ENCODE measurements at regions not wholly inside any gene's neighbourhood (a gene's known extent, or its start where the extent isn't known, plus 50 kb on each side); places are given as distances from the start of the nearest gene placed in this dataset.
A peak's percentile ranks its signal among the peaks of the same experiment; 100 is the strongest.

DNA sequence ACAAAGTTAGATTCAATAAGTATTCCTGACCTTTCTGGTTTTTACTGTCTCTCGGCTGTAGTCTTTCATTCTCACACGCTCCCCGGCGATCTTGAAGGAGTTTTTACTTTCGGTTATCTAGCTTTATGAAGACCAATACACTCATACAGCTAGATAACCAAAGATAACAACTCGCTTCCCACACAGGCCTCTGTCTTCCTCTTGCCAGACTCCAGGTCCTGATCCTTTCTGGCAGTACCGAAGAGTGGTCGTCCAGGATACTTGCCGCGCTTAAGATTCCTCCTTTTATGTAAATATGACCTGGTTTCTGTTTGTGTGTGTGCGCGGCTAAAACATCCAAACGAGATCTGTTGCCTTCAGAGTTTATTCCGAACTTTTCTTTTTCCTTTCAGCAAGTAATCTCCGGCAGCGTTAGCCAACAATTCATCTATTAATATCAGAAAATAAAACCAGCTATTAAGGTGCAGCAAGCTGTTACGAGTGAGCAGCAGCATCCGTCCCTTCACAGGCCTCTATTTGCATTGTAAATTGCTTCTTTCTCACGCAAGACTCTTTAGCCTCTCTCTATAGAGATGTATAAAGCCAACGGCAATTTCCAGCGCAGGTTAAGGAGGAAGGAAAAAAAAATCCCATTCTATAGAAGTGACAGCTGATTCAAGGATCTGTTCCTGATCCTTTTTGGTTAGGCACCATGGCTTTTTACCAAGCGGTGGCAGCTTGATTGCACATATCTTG lies 216.1 kb downstream of the MEF2C start:
- Histone ChIP-seq H3K4me3 (ENCODE audit: low read depth, low read length) (peak overlapping the region; percentile 49), H3K27me3 (replicated peaks) (peaks cover 93% of the 10 kb centered on the region), H3K36me3 (replicated peaks) (no peaks in the 10 kb centered on the region), H3K27ac (no peak overlapping the region)
- DNase-seq: no peak
- TF ChIP-seq, protein P1, sequence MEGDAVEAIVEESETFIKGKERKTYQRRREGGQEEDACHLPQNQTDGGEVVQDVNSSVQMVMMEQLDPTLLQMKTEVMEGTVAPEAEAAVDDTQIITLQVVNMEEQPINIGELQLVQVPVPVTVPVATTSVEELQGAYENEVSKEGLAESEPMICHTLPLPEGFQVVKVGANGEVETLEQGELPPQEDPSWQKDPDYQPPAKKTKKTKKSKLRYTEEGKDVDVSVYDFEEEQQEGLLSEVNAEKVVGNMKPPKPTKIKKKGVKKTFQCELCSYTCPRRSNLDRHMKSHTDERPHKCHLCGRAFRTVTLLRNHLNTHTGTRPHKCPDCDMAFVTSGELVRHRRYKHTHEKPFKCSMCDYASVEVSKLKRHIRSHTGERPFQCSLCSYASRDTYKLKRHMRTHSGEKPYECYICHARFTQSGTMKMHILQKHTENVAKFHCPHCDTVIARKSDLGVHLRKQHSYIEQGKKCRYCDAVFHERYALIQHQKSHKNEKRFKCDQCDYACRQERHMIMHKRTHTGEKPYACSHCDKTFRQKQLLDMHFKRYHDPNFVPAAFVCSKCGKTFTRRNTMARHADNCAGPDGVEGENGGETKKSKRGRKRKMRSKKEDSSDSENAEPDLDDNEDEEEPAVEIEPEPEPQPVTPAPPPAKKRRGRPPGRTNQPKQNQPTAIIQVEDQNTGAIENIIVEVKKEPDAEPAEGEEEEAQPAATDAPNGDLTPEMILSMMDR (IDR thresholded peaks at IDR 0.05; ENCODE audit: low read depth, low read length, missing control alignments): no peak
- in situ Hi-C loops (cut with HindIII; ENCODE audit: low pct_ligation_motif_present, low sequenced_read_pairs): no loop called here

DNA sequence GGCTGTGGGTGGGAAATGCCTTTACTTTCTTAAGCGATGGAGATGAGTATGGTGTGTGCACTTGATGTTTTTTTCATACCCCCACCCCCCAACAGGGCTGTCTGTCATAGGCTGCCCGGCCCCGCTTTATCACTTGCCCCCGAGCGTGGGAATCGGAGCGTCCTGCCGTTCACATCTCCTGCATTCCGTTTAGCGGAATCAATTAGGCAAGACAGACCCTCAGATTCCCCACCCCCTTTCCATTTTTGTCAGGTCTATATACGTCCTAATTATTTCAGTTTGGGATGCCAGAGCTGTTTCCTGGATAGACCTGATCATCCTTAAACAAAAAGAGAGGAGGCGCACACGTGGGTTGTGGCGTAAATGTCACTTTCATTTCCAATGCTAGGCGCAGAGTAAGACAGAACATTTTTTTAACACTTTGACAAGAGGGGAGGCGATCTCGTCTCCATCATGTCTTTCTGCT lies 217.2 kb downstream of the MEF2C start:
- TF ChIP-seq, protein P1 (IDR thresholded peaks at IDR 0.05; ENCODE audit: low read depth, low read length, missing control alignments): no peak
- no peaks in the 10 kb centered on the region for H3K36me3 ChIP-seq (replicated peaks)
- no peak overlapping the region for H3K27ac ChIP-seq
- H3K4me3 ChIP-seq (ENCODE audit: low read depth, low read length): peak overlapping the region; percentile 49
- DNase-seq: no peak
- H3K27me3 ChIP-seq (replicated peaks): peaks cover 91% of the 10 kb centered on the region
- in situ Hi-C loops (cut with HindIII; ENCODE audit: low pct_ligation_motif_present, low sequenced_read_pairs): no loop called here

DNA sequence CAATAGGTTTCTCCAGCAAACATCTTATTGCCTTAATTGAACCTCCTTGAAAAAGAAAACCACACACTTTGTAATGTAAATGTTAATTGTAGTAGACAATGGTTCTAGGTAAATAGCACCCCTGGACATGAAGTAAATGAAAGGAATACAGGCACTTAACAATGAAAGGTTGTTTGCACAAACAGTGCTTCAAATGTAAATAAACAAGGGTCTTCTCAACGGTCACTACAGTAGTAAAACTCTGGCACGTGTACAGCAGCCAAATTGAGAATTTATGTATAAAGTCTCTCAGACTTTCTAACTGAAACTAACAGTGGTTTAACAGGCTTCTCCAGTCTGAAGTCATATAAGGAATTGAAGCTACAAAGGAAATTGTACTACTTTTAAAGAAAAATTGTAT lies 218.3 kb downstream of the MEF2C start:
- Histone ChIP-seq H3K36me3 (replicated peaks) (no peaks in the 10 kb centered on the region), H3K27me3 (replicated peaks) (peaks cover 87% of the 10 kb centered on the region), H3K27ac (no peak overlapping the region), H3K4me3 (ENCODE audit: low read depth, low read length) (no peak overlapping the region)
- DNase-seq: no peak
- in situ Hi-C loops (cut with HindIII; ENCODE audit: low pct_ligation_motif_present, low sequenced_read_pairs): no loop called here
- TF ChIP-seq, protein P1 (IDR thresholded peaks at IDR 0.05; ENCODE audit: low read depth, low read length, missing control alignments): no peak

DNA sequence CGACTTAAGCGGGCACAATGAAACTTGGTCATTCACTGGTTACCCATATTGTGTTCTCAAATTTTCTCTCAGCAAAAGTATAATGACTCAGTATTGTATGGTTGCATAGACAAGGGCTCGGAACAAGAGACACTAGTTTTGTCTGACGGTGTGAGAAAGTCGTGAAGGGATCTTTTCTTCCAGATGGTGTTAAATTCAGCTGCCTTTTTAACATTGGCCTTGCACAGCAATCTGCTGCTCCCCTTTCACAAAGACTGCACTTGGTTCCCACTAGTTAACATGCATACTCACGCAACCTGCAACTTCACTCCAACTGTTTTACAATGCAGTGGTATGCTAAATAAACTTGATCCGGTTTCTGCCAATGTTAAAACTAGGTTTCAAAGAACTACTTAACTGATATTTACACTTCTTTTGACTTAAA lies 219.2 kb downstream of the MEF2C start:
- Histone ChIP-seq H3K4me3 (ENCODE audit: low read depth, low read length) (no peak overlapping the region), H3K27ac (no peak overlapping the region), H3K36me3 (replicated peaks) (no peaks in the 10 kb centered on the region), H3K27me3 (replicated peaks) (peaks cover 84% of the 10 kb centered on the region)
- in situ Hi-C loops (cut with HindIII; ENCODE audit: low pct_ligation_motif_present, low sequenced_read_pairs): no loop called here
- TF ChIP-seq, protein P1 (IDR thresholded peaks at IDR 0.05; ENCODE audit: low read depth, low read length, missing control alignments): no peak
- no peak for DNase-seq

DNA sequence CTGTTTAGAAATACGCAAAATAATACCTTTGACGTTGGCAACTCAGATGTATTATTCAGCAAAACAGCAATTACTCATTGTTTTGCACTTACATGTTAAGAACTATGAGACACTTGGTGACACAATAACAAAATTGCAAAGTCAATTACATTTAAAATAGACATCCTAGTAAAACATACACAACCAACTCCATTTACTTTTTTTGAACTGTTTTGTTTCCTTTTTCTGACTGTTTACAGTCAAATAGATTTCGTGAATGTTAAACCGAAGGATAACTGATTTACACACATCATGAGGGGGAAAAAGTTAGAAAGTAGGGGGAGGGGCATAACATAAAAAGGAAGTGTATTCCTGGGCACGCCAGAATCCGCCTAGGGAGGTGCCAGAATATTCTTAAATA lies 220.1 kb downstream of the MEF2C start:
- TF ChIP-seq, protein P1 (IDR thresholded peaks at IDR 0.05; ENCODE audit: low read depth, low read length, missing control alignments): no peak
- H3K4me3 ChIP-seq (ENCODE audit: low read depth, low read length): no peak overlapping the region
- in situ Hi-C loops (cut with HindIII; ENCODE audit: low pct_ligation_motif_present, low sequenced_read_pairs): no loop called here
- no peaks in the 10 kb centered on the region for H3K36me3 ChIP-seq (replicated peaks)
- no peak overlapping the region for H3K27ac ChIP-seq
- peaks cover 75% of the 10 kb centered on the region for H3K27me3 ChIP-seq (replicated peaks)
- no peak for DNase-seq

DNA sequence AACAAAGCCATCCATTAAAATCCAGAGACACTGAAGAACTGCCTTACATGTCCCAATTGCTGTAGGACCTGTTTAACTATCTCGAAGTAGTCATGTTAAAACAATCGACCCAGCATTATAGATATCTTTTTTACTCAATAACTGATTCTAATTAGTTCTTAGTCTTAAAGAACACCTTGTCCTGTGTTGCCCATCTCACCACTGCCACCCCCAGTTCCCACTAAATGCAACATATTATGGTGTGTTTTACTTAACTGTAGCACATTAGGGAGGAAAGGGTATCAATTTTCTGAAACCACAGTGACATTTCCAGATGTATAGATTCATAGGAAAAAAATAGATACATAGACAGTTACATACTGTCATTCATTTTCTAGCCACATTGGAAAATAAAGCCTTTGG lies 221.2 kb downstream of the MEF2C start:
- in situ Hi-C loops (cut with HindIII; ENCODE audit: low pct_ligation_motif_present, low sequenced_read_pairs): no loop called here

More for the DNA sequence above, 221.2 kb downstream of the MEF2C start:
- TF ChIP-seq, protein P1 (IDR thresholded peaks at IDR 0.05; ENCODE audit: low read depth, low read length, missing control alignments): no peak
- Histone ChIP-seq H3K36me3 (replicated peaks) (no peaks in the 10 kb centered on the region), H3K27me3 (replicated peaks) (peaks cover 66% of the 10 kb centered on the region), H3K27ac (no peak overlapping the region), H3K4me3 (ENCODE audit: low read depth, low read length) (no peak overlapping the region)
- no peak for DNase-seq

All from brain microvascular endothelial cell (primary cell).